AG04449 (cell line): ENCODE measurements at regions not wholly inside any gene's neighbourhood (a gene's known extent, or its start where the extent isn't known, plus 50 kb on each side); places are given as distances from the start of the nearest gene placed in this dataset.

Experiments
- CTCF ChIA-PET: fragments of 350-600 bp; formaldehyde crosslinking; extraction: SDS; loops from one replicate; lab custom pipeline; 2021; ENCODE audit warnings: antibody characterized with exemption; lab: Yijun Ruan, JAX
- POLR2A ChIA-PET: fragments of 400-600, 350-600 bp; formaldehyde crosslinking; extraction: SDS; loops from one replicate; lab custom pipeline; 2020; ENCODE audit warnings: antibody characterized with exemption, inconsistent platforms; lab: Yijun Ruan, JAX
- DNase-seq: peaks from one replicate; pipeline ENCODE4 v3.0.0-alpha.2; 2010; ENCODE audit warnings: low read depth, low spot score
- H3K4me3 ChIP-seq: 2 replicates; pipeline ENCODE4 v1.5.1; 2011; ENCODE audit warnings: low read depth, mild to moderate bottlenecking, control low read depth, low read length
- CTCF ChIP-seq: IDR thresholded peaks from one replicate; pipeline ENCODE4 v1.5.1; 2011; ENCODE audit warnings: mild to moderate bottlenecking, moderate library complexity, low read length, control low read depth, inconsistent platforms; ENCODE audit not compliant: insufficient read depth; ENCODE audit errors: missing control alignments

GRCh38 chr2:66382091-66382490 lies 52.8 kb upstream of the MEIS1 start:
- CTCF ChIA-PET = no interaction called here
- no peak for TF ChIP-seq CTCF

DNA sequence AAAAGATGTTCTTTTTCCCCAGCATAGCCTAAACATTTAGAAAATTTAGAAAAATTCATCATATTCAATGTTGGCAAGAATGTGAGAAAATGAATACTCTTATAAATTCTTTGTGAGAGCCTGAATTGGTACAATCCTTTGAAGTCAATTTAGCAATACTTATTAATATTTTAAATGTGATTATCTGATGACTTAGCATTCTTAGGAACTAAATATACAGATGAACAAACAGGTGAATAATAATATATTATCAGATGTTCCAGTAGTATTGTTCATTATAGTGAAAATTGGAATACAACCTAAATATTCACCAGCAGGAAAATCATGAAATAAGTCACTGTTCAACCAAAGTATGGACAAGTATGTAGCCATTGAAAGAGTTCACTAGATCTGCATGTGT lies 55.5 kb upstream of the MEIS1 start:
- ChIA-PET POLR2A (no interaction called here), CTCF (no interaction called here)
- TF ChIP-seq CTCF = no peak
- no peak for DNase-seq
- H3K4me3 ChIP-seq = no peak overlapping the region

More at GRCh38 chr2:66382091-66382490, 52.8 kb upstream of the MEIS1 start:
- DNase-seq = no peak
- H3K4me3 ChIP-seq = no peak overlapping the region
- POLR2A ChIA-PET = no interaction called here

GRCh38 chr2:66377832-66378231 lies 57.1 kb upstream of the MEIS1 start:
- DNase-seq = no peak
- H3K4me3 ChIP-seq = no peak overlapping the region
- CTCF ChIA-PET = no interaction called here
- POLR2A ChIA-PET = no interaction called here
- TF ChIP-seq CTCF = no peak

DNA sequence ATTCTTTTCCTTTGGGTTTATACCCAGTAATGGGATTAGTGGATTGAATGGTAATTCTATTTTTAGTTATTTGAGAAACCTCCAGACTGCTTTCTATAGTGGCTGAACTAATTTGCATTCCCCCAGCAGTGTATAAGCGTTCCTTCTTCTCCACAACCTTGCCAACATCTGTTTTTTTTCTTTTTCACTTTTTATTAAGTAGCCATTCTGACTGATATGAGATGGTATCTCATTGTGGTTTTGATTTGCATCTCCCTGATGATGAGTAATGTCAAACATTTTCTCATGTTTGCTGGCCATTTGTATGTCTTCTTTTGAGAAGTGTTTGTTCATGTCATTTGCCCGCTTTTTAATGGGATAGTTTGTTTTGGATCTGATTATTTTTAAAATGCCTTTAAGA lies 64.1 kb upstream of the MEIS1 start:
- no peak for TF ChIP-seq CTCF
- no peak overlapping the region for H3K4me3 ChIP-seq
- POLR2A ChIA-PET = no interaction called here
- DNase-seq = no peak
- CTCF ChIA-PET = no interaction called here

GRCh38 chr2:66366619-66367018 lies 68.3 kb upstream of the MEIS1 start:
- TF ChIP-seq CTCF = no peak
- ChIA-PET POLR2A (no interaction called here), CTCF (no interaction called here)
- no peak for DNase-seq
- H3K4me3 ChIP-seq = no peak overlapping the region

DNA sequence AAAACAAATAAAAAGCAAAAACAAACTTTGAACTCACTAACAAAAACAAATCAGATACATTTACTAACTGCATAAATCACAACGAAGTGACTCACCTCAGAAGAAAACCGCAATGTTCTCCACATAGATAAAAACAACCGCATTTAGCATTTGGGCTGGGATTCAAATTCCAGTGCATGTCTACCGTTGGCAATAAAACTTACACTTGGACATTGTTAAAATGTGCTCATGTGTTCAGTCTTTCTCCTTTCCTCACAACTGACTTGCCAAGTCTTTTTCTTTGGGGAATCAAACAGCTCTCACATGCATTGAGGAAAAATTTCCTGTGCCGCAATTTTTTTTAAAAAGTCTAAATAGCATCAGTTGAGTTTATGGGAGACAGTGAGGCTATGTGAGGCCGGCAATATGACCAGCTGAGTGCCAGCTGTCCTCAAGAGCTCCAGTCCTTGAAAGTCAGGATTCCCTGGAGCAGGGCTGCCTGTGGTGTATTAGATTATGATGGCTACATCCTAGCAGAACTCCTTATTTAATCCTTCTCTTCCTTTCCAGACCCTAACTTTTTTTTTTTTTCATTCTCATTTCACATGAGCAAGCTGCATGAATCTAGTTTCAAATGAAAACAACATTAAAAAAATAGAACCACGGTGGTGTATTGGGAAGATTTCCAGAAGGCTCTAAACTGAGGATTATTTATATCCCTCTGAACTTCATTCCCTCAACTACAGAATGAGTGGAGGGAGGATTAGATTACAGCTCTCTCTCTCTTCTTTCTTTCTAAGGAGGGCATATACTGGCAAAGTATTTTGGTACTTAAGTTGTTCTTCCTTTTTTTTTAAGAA lies 70.2 kb upstream of the MEIS1 start:
- CTCF ChIA-PET = interaction anchor here (0.7 kb wide), 1 partner anchor 220 kb away, joined by 3 read pairs; no protein-coding TSS in a partner anchor
- TF ChIP-seq CTCF = no peak
- POLR2A ChIA-PET = no interaction called here
- DNase-seq = no peak
- H3K4me3 ChIP-seq = no peak overlapping the region
